HG03354 (cell line): ENCODE measurements at regions not wholly inside any gene's neighbourhood (a gene's known extent, or its start where the extent isn't known, plus 50 kb on each side); places are given as distances from the start of the nearest gene placed in this dataset.
"Not testable (repeated sequence)": the region's sequence is repeated elsewhere in the genome, so short reads cannot be mapped to it uniquely, and the experiment has no call there.

Experiments
- ATAC-seq: cut with Tn5 transposase; IDR thresholded peaks from one replicate; pipeline ENCODE4 v1.9.1; 2021; ENCODE audit warnings: mild to moderate bottlenecking; ENCODE audit not compliant: unreplicated experiment, poor library complexity, severe bottlenecking

GRCh38 chr1:30174499-30174898 lies 548.9 kb downstream of the MATN1 start:
- ATAC-seq: no peak

DNA sequence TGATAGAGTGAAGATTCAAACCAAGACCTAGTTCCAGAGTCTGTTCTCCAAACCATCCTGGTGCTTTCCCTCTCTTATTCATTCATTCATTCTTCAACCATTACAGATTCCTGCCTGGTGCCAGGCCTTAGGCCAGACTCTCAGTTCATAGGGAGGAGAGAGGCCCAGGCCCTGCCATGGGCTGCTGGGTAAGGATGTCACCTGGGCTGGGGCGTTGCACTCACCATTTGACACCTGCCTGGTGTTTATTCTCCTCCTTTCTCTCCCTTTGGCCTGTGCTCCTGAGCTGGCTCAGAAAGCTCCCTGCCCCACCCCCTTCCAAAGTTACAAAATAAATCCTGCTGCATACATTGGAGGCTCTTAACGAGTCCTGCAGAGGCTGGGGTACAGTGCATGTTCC lies 549.8 kb downstream of the MATN1 start:
- ATAC-seq: no peak

- ATAC-seq: no peak
Observed at GRCh38 chr1:30172757-30173156, 550.6 kb downstream of the MATN1 start.

DNA sequence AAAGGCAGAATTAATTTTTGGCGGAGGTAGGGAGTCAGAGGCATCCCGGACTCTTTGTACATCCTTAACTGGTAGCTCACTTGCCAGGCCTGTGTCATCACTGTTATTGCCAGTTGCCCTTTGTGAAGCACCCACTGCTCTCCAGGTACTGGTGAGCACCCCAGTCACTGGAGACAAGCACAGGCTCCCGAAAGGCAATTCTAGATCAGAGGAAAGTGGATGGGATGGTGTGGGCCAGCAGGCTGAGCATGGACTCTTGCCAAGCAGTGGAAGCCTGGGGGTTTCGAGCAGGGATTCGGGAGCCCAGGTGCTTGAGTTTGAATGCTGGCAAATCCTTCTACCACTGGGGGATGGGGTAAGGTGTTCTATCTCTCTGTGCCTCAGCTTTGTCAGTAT lies 551.1 kb downstream of the MATN1 start:
- ATAC-seq: no peak

- ATAC-seq: no peak
Observed at GRCh38 chr1:30171537-30172298, 551.7 kb downstream of the MATN1 start.

DNA sequence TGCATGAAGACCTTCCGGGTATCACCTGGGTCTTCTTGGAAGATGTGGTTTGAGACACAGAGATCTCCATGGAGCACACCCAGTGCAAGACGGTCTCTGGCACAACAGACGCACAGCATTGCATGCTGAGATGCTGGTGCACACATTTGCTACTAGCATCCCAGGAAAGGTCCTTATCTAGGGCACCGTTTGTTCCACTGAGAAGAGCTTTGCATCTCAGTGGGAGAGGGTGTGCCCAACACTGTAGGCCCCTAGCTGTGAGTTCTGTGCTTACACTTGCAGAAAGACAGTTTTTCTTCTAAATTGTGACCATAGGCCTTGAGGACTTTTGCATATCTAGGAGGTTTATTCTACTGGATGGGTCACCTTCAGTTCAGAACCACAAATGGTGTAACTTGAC lies 554.1 kb downstream of the MATN1 start:
- ATAC-seq: no peak

- no peak for ATAC-seq
Observed at GRCh38 chr1:30166174-30166573, 557.2 kb downstream of the MATN1 start.

- ATAC-seq: no peak
Observed at GRCh38 chr1:30165116-30165515, 558.3 kb downstream of the MATN1 start.

GRCh38 chr1:30164693-30165092 lies 558.7 kb downstream of the MATN1 start:
- ATAC-seq: no peak

DNA sequence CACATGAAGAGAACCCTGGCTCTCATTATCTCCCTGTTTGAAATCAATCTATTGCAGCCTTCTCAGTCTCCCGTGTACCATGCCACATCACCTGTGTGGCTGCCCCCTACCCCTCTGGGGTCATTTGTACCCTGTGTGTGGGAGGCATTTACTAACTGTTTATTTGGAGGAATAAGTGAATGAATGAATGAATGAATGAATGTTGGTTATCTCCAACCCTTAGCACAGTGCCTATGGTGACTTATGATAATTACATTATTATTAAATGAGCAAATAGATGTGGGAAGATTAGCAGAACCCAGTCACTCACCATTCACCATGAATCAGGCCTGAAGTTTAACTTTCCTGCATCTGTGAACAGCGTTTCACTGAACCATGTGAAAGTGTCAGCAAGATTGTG lies 560.8 kb downstream of the MATN1 start:
- no peak for ATAC-seq

DNA sequence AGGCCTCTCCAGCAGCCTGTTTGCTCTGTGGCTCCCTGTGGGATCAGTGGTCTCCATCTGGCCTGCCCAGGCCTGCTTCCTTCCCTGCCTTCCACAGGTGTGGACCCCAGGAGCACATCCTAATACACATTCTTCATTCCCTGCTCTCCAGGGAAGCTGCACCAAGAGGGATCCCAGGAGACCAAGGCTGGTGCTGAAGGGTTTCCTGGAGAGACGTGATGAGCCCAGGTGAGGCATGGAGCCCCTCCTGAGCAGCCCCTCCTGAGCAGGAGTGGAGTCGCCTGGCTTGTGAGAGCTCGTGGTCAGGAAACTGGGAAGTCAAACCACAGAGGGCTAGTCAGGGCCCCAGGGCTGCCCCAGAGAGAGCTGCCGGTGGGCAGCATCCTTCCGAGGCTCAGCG lies 561.4 kb downstream of the MATN1 start:
- ATAC-seq: no peak

- ATAC-seq: no peak
Observed at GRCh38 chr1:30160999-30161689, 562.2 kb downstream of the MATN1 start.

DNA sequence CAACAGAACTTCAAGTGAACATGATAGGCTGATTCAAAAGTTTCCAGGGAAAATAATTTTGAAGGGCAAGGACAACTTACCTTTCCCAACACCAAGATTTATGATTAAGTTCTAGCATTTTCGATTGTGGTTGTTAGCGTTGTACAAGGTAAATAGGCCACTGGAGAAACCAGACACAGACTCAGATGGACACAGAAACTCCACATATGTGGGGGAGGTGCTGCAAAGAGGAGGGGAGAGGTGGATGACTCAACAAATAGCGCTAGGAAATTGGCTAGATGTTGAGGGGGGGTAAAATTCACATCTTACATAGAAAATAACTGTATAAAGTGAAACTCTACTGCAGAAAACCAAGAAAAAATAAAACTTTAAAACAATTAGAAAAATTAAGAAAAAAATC lies 564.4 kb downstream of the MATN1 start:
- no peak for ATAC-seq

DNA sequence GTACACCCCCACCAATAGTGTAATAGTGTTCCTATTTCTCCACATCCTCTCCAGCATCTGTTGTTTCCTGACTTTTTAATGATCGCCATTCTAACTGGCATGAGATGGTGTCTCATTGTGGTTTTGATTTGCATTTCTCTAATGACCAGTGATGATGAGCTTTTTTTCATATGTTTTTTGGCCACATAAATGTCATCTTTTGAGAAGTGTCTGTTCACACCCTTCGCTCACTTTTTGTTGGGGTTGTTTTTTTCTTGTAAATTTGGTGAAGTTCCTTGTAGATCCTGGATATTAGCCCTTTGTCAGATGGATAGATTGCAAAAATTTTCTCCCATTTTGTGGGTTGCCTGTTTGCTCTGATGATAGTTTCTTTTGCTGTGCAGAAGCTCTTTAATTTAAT lies 567.7 kb downstream of the MATN1 start:
- not testable (repeated sequence) for ATAC-seq

DNA sequence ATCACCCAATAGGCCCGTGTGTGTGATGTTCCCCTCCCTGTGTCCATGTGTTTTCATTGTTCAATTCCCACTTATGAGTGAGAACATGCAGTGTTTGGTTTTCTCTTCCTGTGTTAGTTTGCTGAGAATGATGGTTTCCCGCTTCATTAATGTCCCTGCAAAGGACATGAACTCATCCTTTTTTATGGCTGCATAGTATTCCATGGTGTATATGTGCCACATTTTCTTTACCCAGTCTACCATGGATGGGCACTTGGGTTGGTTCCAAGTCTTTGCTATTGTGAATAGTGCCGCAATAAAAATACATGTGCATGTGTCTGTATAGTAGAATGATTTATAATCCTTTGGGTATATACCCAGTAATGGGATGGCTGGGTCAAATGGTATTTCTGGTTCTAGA lies 568.1 kb downstream of the MATN1 start:
- not testable (repeated sequence) for ATAC-seq

GRCh38 chr1:30153743-30154449 lies 569.5 kb downstream of the MATN1 start:
- ATAC-seq: no peak

DNA sequence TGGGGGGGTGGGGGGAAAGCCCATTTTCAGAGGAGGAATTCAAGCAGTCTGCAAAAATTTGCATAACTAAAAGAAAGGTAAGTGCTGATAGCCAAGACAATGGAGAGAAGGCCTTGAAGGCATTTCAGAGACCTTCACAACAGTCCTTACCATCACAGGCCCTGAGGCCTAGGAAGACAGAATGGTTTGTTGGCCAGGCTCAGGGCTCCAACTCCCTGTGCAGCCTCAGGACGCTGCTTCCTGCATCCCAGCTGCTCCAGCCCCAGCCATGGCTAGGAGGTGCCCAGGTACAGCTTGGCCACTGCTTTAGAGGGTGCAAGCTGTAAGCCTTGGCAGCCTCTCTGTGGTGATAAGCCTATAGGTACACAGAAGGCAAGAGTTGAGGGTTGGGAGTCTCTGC lies 571.6 kb downstream of the MATN1 start:
- no peak for ATAC-seq

GRCh38 chr1:30151119-30151518 lies 572.3 kb downstream of the MATN1 start:
- ATAC-seq: no peak

DNA sequence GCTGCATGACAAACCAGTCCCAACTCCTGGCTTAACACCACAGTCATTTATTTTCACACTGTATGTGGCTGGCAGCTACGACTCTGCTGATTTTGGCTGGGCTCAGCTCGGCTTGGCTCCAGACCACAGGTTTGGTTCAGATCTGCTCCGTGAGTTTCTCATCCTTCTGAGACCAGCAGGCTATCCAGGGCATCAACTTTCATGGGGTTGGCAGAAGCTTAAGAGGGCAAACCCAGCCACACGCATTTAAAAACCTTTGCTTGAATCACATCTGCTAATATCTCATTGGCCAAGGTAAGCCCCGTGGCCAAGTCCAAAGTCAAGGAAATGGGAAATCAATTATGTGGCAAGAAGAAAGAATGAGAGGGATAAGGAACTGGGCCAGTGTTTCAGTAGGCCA lies 574.2 kb downstream of the MATN1 start:
- no peak for ATAC-seq

DNA sequence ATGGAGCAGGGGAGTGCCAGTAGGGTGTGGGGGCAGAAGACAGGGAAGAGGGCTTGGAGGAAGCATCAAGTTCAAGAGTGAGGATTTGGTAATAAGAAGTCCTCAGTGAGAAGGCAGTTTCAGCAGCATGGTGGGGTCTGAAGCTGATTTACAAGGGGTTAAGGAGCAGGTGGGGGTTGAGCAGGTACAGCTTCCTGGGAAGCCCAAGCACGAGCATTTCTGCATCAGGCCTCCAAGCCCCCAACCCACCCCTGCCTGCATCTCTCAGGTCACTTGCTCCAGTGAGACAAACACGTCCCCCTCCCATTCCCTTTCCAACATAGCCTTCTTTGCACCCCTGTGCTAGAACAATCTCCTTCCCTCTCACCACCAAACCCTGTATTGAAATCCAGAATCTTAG lies 574.7 kb downstream of the MATN1 start:
- no peak for ATAC-seq

DNA sequence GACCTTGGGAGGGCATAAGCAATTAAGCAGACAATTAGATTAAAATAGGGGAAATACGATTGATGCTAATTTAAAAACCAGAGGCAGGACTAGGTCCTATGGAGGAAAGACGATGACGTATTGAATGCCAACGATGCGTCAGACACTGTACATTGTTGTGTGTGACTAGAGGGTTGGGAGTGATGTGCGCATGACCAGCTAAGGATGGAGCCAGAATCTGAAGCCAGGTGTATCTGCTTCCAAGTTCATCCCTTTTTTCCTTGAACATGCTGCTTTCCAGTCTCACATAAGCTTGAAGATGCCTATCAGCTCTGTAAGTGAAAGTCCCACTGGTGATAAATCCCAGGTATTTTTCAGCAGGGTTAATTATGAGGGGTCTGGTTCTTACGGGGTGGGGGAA lies 576.2 kb downstream of the MATN1 start:
- ATAC-seq: no peak
